Bronchial epithelial cell (primary cell): ENCODE measurements at regions not wholly inside any gene's neighbourhood (a gene's known extent, or its start where the extent isn't known, plus 50 kb on each side); places are given as distances from the start of the nearest gene placed in this dataset.
"Not testable (repeated sequence)": the region's sequence is repeated elsewhere in the genome, so short reads cannot be mapped to it uniquely, and the experiment has no call there.

Source experiments
- DNase-seq: peaks from one replicate; pipeline ENCODE4 v3.0.0-alpha.2; 2010; ENCODE audit warnings: low read depth
- FAIRE-seq: peaks from 2 replicates; lab custom pipeline; 2011; peaks lifted over from hg19 to GRCh38; lab: Jason Lieb, UNC
- H3K27me3 ChIP-seq: 2 replicates; pipeline ENCODE4 v1.5.1; 2011; ENCODE audit warnings: low read length; ENCODE audit not compliant: control insufficient read depth, insufficient read depth
- H3K36me3 ChIP-seq: 2 replicates; pipeline ENCODE4 v1.5.1; 2011; ENCODE audit warnings: low read length; ENCODE audit not compliant: control insufficient read depth, insufficient read depth
- H3K4me3 ChIP-seq: 2 replicates; pipeline ENCODE4 v1.5.1; 2011; ENCODE audit warnings: mild to moderate bottlenecking, low read depth, low read length, control low read depth
- TF ChIP-seq, protein P1 (sequence below): IDR thresholded peaks from 2 replicates; pipeline ENCODE4 v1.5.1; 2011; ENCODE audit warnings: mild to moderate bottlenecking, moderate library complexity, low read length, control low read depth, inconsistent platforms; ENCODE audit not compliant: insufficient read depth, severe bottlenecking

GRCh38 chr7:114173170-114173890, 241.3 kb upstream of the FOXP2 start:
- no peak for DNase-seq
- Histone ChIP-seq H3K27me3 (no peaks in the 10 kb centered on the region), H3K36me3 (no peaks in the 10 kb centered on the region), H3K4me3 (no peak overlapping the region)
- FAIRE-seq: no peak
- TF ChIP-seq, protein P1, sequence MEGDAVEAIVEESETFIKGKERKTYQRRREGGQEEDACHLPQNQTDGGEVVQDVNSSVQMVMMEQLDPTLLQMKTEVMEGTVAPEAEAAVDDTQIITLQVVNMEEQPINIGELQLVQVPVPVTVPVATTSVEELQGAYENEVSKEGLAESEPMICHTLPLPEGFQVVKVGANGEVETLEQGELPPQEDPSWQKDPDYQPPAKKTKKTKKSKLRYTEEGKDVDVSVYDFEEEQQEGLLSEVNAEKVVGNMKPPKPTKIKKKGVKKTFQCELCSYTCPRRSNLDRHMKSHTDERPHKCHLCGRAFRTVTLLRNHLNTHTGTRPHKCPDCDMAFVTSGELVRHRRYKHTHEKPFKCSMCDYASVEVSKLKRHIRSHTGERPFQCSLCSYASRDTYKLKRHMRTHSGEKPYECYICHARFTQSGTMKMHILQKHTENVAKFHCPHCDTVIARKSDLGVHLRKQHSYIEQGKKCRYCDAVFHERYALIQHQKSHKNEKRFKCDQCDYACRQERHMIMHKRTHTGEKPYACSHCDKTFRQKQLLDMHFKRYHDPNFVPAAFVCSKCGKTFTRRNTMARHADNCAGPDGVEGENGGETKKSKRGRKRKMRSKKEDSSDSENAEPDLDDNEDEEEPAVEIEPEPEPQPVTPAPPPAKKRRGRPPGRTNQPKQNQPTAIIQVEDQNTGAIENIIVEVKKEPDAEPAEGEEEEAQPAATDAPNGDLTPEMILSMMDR: no peak

DNA sequence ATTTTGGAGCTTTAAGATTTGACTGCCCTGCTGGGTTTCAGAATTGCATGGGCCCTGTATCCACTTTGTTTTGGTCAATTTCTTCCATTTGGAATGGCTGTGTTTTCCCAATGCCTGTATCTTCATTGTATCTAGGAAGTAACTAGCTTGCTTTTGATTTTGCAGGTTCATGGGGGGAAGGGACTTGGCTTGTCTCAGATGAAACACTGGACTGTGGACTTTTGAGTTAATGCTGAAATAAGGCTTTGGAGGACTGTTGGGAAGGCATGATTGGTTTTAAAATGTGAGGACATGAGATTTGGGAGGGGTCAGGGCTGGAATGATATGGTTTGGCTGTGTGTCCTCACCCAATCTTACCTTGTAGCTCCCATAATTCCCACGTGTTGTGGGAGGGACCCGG, 245.2 kb upstream of the FOXP2 start:
- FAIRE-seq, H3K27me3 ChIP-seq, H3K4me3 ChIP-seq, DNase-seq, H3K36me3 ChIP-seq: not testable (repeated sequence)

DNA sequence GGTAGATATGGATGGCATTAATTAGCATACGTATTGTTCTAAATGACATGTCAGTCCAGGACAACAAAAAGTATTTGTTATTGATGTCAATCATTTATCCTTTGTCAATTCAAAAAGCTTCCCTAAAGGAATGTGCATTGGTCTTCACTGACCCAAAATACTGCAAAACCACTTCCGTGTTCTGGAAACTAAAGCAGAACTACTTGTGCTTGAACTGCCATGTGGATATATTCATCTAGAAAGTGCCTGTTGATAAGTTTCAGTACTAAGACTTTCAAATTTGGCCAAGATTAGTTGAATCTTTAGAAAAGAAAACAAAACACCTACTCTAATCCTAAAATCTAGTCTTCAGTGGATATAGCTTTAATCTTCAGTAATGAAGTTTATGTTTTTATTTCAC, 242.1 kb upstream of the PPP1R3A start:
- FAIRE-seq: no peak
- TF ChIP-seq, protein P1: no peak
- no peak overlapping the region for H3K4me3 ChIP-seq

GRCh38 chr7:114158854-114159253, 240.0 kb upstream of the PPP1R3A start:
- H3K36me3 ChIP-seq: no peaks in the 10 kb centered on the region
- no peak for FAIRE-seq
- H3K4me3 ChIP-seq: no peak overlapping the region
- no peak for DNase-seq
- no peaks in the 10 kb centered on the region for H3K27me3 ChIP-seq
- TF ChIP-seq, protein P1: no peak

More for the DNA sequence above, 242.1 kb upstream of the PPP1R3A start:
- no peak for DNase-seq
- no peaks in the 10 kb centered on the region for H3K27me3 ChIP-seq
- H3K36me3 ChIP-seq: no peaks in the 10 kb centered on the region

DNA sequence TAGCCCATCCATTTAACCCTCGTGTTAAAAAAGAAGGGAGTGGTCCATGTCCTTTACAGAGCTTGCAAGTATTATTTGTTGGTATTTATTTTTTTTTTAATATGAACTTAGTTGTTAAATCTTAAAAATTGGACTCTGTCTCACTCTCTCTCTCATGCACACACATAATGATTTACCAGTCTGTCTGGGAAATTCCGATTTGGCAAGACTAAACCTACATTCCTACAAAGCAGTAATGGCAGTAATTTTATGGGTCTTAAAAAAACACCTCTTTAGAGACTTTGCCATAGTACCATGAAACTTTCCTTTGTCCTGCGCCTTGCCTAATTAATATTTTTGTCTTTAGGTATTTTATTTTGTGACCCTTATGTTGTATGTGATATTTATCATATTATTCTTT, 239.5 kb upstream of the PPP1R3A start:
- TF ChIP-seq, protein P1: no peak
- no peak for DNase-seq
- FAIRE-seq: no peak

DNA sequence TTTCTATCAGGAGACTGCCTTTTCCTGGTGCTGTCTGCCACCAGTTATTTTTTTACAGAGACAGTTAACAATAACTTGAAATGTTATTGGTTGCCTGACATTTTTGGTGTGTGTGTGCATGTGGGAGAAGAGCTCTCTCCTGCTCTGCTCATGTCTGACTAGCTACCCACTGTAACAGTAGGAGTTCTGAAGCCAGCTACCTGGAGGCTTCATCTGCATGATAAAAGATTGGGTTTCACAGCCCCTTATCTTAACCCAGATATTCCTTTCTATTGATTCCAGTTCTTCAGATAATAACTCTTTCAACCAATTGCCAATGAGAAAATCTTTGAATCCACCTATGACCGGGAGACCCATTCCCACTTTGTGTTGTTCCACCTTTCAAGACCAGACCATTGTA, 237.4 kb upstream of the PPP1R3A start:
- H3K4me3 ChIP-seq: no peak overlapping the region
- no peaks in the 10 kb centered on the region for H3K27me3 ChIP-seq
- DNase-seq (no peak), FAIRE-seq (no peak)
- TF ChIP-seq, protein P1: no peak
- no peaks in the 10 kb centered on the region for H3K36me3 ChIP-seq

More for the DNA sequence above, 239.5 kb upstream of the PPP1R3A start:
- Histone ChIP-seq H3K27me3 (no peaks in the 10 kb centered on the region), H3K4me3 (no peak overlapping the region), H3K36me3 (no peaks in the 10 kb centered on the region)
